Skeletal muscle cell (primary cell): ENCODE measurements at regions not wholly inside any gene's neighbourhood (a gene's known extent, or its start where the extent isn't known, plus 50 kb on each side); places are given as distances from the start of the nearest gene placed in this dataset.

Experiments used
- DNase-seq: peaks from one replicate; pipeline ENCODE4 v3.0.0-alpha.2; 2010; ENCODE audit warnings: low read depth
- H3K4me3 ChIP-seq: 2 replicates; pipeline ENCODE4 v1.5.1; 2011; ENCODE audit warnings: low read depth, mild to moderate bottlenecking, control low read depth, low read length, moderate library complexity

GRCh38 chr11:71064702-71065515, 187.5 kb downstream of the SHANK2 start:
- H3K4me3 ChIP-seq: no peak overlapping the region
- DNase-seq: no peak

GRCh38 chr11:71064183-71064582, 188.2 kb downstream of the SHANK2 start:
- no peak for DNase-seq
- H3K4me3 ChIP-seq: no peak overlapping the region

- DNase-seq: no peak
These were observed 189.2 kb downstream of the SHANK2 start for GRCh38 chr11:71063129-71063528.

GRCh38 chr11:71062199-71062598, 190.2 kb downstream of the SHANK2 start:
- H3K4me3 ChIP-seq: no peak overlapping the region
- DNase-seq: no peak

More at GRCh38 chr11:71063129-71063528, 189.2 kb downstream of the SHANK2 start:
- no peak overlapping the region for H3K4me3 ChIP-seq

GRCh38 chr11:71060391-71060791, 192.0 kb downstream of the SHANK2 start:
- H3K4me3 ChIP-seq: no peak overlapping the region
- no peak for DNase-seq

GRCh38 chr11:71059662-71060061, 192.7 kb downstream of the SHANK2 start:
- H3K4me3 ChIP-seq: no peak overlapping the region
- no peak for DNase-seq

GRCh38 chr11:71055925-71056324, 196.5 kb downstream of the SHANK2 start:
- DNase-seq: no peak

More at GRCh38 chr11:71055925-71056324, 196.5 kb downstream of the SHANK2 start:
- H3K4me3 ChIP-seq: no peak overlapping the region
